GM12873 (cell line): ENCODE measurements at regions not wholly inside any gene's neighbourhood (a gene's known extent, or its start where the extent isn't known, plus 50 kb on each side); places are given as distances from the start of the nearest gene placed in this dataset.

Source experiments
- TF ChIP-seq, protein P1 (sequence below): IDR thresholded peaks from 2 replicates; pipeline ENCODE4 v1.5.1; 2012; ENCODE audit warnings: low read depth, mild to moderate bottlenecking, moderate library complexity, low read length, control low read depth; ENCODE audit not compliant: insufficient read depth; ENCODE audit errors: missing control alignments

- TF ChIP-seq, protein P1, sequence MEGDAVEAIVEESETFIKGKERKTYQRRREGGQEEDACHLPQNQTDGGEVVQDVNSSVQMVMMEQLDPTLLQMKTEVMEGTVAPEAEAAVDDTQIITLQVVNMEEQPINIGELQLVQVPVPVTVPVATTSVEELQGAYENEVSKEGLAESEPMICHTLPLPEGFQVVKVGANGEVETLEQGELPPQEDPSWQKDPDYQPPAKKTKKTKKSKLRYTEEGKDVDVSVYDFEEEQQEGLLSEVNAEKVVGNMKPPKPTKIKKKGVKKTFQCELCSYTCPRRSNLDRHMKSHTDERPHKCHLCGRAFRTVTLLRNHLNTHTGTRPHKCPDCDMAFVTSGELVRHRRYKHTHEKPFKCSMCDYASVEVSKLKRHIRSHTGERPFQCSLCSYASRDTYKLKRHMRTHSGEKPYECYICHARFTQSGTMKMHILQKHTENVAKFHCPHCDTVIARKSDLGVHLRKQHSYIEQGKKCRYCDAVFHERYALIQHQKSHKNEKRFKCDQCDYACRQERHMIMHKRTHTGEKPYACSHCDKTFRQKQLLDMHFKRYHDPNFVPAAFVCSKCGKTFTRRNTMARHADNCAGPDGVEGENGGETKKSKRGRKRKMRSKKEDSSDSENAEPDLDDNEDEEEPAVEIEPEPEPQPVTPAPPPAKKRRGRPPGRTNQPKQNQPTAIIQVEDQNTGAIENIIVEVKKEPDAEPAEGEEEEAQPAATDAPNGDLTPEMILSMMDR, result no peak
These were observed 253.3 kb downstream of the MAF start for GRCh38 chr16:79347277-79347676.

- TF ChIP-seq, protein P1, result no peak
These were observed 260.7 kb downstream of the MAF start for GRCh38 chr16:79339863-79340262.

GRCh38 chr16:79337906-79338305 lies 262.6 kb downstream of the MAF start:
- TF ChIP-seq, protein P1, result no peak

DNA sequence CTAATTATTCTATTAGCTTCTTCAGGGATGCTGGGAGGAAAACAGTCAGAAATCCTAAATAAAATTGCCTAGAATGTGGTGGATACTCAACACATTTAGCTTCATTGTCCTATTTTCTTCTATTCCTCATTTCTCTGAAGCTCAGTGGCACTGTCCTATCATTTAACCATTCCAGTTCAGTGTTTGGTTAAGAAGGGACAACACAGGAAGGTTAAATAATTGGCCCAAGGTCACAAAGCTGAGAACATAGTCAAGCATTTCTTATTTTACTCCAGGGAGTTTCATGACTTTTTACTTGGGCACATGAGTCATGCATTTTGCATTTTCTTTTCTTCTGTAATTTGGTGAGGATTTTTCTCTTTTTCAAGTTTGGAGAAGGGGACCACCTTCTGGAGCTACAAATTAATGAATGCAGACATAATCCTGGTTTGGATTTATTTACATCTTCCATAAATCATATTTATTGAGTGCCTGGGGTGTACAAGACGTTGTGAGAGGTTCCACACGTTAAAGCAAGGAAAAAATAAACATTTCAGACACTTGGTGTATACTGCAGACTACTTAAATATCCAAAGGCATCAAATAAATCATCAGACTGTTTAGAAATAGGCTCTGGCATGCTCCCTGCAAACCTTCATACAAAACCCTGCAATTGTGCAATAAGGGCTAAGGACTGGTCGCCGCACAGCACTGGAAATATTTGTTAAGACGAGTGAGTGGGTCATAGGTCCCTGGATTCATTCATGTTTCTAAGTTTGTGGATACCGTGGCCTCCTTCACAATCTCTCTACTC lies 263.9 kb downstream of the MAF start:
- TF ChIP-seq, protein P1, result no peak

GRCh38 chr16:79334127-79334526 lies 266.4 kb downstream of the MAF start:
- TF ChIP-seq, protein P1, result peak; percentile 53

DNA sequence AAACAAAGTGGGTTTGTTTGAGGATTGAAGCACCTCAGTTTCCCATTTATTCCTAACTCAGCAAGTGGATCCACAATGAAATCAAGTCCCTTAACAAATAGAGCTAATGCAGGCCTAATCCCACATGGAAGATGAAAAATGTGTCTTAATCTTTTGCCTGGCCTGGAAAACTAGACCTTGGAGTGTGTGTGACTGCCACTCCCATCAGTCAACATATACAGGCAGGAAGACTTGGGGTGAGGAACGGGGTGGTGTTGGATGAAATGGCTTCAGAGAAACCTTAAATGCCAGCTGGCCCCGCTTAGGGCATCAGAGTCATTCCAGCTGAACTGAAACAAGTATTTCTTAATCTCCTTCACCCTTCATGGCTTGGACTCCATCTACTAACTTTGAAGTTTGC lies 269.5 kb downstream of the MAF start:
- TF ChIP-seq, protein P1, result no peak

- TF ChIP-seq, protein P1, result no peak
These were observed 270.6 kb downstream of the MAF start for GRCh38 chr16:79329967-79330366.
